HS-5 (cell line): ENCODE measurements at regions not wholly inside any gene's neighbourhood (a gene's known extent, or its start where the extent isn't known, plus 50 kb on each side); places are given as distances from the start of the nearest gene placed in this dataset.
"Not testable (repeated sequence)": the region's sequence is repeated elsewhere in the genome, so short reads cannot be mapped to it uniquely, and the experiment has no call there.

ENCODE experiments used
- DNase-seq: peaks from one replicate; pipeline ENCODE4 v3.0.0-alpha.2; 2012; ENCODE audit warnings: low read depth

GRCh38 chr4:171342646-171343045 lies 470.6 kb upstream of the GALNTL6 start:
- no peak for DNase-seq

GRCh38 chr4:171340258-171340657 lies 472.9 kb upstream of the GALNTL6 start:
- DNase-seq = no peak

DNA sequence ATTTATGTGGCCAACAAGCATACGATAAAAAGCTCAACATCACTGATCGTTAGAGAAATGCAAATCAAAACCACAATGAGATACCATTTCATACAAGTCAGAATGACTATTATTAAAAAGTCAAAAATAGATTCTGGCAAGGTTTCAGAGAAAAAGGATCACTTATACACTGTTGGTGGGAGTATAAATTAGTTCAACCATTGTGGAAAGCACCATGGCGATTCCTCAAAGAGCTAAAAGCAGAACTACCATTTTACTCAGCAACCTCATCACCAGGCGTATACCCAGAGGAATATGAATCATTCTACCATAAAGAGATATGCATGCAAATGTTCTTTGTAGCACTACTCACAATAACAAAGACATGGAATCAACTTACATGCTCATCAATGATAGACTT lies 478.7 kb upstream of the GALNTL6 start:
- no peak for DNase-seq

- DNase-seq = no peak
These were observed 504.5 kb upstream of the GALNTL6 start for GRCh38 chr4:171308661-171309060.

DNA sequence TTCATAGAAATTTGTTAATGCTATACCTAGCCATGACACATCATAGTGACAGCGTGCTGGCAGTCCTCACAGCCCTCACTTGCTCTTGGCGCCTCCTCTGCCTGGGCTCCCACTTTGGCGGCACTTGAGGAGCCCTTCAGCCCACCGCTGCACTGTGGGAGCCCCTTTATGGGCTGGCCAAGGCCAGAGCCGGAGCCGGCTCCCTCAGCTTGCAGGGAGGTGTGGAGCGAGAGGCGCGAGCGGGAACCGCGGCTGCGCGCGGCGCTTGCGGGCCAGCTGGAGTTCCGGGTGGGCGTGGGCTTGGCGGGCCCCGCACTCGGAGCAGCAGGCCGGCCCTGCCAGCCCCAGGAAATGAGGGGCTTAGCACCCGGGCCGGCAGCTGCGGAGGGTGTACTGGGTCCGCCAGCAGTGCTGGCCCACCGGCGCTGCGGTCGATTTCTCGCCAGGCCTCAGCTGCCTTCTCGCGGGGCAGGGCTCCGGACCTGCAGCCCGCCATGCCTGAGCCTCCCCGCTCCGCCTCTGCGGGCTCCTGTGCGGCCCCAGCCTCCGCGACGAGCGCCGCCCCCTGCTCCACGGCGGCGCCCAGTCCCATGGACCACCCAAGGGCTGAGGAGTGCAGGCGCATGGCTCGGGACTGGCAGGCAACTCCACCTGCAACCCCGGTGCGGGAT lies 515.0 kb upstream of the GALNTL6 start:
- not testable (repeated sequence) for DNase-seq

GRCh38 chr4:171288816-171289432 lies 524.3 kb upstream of the GALNTL6 start:
- DNase-seq = no peak

DNA sequence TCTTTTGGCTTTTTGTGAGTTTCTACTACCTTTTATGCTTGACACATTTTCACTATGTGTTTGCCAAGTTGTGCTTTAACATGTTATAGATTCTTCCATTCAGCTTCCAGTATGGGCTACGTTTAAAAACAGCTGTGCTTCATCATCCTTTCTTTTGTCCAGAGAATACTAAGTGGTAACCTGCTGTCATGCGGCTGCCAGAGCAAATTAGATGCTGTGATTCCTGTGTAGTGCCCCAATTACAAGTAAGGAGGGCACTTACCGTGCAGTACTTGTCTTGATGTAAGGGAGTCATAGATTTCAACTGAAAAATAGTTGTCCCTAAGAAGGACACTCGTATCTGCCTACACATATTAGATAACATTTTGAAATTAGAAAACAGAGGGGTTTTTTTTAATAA lies 531.8 kb upstream of the GALNTL6 start:
- DNase-seq = no peak

- no peak for DNase-seq
These were observed 534.1 kb upstream of the GALNTL6 start for GRCh38 chr4:171279131-171279530.

GRCh38 chr4:171266671-171267070 lies 546.5 kb upstream of the GALNTL6 start:
- DNase-seq = no peak

- DNase-seq = no peak
These were observed 547.9 kb upstream of the GALNTL6 start for GRCh38 chr4:171265190-171265818.

DNA sequence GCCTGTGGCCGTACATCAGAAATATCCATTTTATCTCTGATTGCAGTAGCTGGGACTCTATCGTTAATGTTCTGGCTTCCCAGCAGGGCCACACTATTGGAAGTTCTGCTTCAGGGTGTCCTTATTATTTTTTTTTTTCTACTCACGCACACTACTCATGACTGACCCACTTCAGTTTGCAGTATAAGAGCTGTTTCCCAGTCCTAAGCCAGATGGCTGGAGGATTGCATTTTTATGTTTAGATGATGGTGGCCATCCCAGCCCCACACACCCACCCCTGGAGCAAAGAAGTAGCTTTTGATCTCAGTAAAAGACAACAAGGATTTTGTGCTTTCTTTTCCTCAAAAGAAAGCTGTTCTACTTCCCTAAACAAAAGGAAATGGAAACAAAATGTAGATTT lies 557.0 kb upstream of the GALNTL6 start:
- DNase-seq = no peak

GRCh38 chr4:171246948-171247347 lies 566.3 kb upstream of the GALNTL6 start:
- no peak for DNase-seq

- peak; percentile 10 for DNase-seq
These were observed 570.4 kb upstream of the GALNTL6 start for GRCh38 chr4:171242831-171243230.

GRCh38 chr4:171239196-171239595 lies 574.0 kb upstream of the GALNTL6 start:
- DNase-seq = no peak

GRCh38 chr4:171235521-171235920 lies 577.7 kb upstream of the GALNTL6 start:
- no peak for DNase-seq

DNA sequence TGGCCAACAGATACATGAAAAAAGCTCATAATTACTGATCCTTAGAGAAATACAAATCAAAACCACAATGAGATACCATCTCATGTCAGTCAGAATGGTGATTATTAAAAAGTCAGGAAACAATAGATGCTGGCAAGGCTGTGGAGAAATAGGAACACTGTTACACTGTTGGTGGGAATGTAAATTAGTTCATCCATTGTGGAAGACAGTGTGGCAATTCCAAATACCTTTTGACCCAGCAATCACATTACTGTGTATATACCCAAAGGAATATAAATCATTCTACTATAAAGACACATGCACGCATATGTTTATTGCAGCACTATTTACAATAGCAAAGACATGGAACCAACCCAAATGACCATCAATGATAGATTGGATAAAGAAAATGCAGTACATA lies 583.9 kb upstream of the GALNTL6 start:
- DNase-seq = not testable (repeated sequence)

DNA sequence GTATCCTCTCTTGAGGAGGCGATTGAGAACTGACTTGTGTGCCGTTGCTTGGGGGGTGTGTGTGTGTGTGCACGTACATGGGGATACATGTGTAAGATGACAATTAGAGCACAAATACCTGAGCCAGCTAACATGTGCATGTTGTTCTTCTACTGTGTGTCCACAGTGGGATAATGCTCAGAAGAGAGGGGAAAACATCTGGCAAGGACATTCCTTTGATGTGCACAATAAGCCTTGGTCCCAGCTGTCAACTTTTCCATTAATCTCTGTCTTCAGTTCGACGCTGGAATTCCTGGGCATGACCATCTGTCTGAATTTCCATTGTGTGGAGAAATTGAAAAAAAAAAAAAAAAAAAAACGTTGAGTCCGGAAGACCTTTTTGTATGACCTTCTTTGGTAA lies 592.0 kb upstream of the GALNTL6 start:
- no peak for DNase-seq

- peak; percentile 82 for DNase-seq
These were observed 609.8 kb upstream of the GALNTL6 start for GRCh38 chr4:171203425-171203824.

GRCh38 chr4:171202908-171203307 lies 610.3 kb upstream of the GALNTL6 start:
- DNase-seq = no peak

DNA sequence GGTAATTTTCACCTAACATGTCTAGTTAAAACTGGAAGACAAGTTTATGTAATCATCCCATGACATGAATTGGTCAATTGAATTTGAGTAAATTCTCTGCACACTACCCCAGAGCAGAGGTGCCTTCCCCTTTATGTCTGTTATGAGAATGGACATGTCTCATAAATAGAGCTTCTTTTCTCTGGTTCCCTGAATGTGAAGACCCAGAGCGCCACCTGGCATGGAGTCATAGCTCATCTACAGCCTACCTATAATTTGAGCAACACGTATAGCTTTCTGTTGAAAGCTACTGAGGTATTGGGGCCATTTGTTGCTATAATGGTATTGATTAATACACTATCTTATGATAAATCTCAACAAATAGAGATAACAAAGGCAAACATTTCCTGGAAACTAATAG lies 626.5 kb upstream of the GALNTL6 start:
- no peak for DNase-seq

DNA sequence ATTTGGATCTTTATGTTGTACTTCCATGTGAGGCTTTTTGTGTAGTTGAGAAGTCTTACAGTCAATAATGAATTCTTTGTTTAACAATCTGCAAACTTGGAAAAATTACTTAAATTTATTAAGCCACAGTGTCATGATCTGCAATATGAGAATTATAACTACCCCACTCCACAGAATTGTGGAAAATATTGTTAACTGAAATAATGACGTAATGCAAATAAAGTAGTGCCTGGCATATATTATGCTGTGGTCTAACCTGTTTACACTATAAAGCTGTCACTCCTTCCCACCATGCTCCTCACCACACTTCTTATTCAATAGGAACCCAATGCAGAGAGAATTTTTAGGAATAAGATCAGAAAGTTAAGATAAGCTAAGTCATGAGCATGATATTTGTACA lies 632.1 kb upstream of the GALNTL6 start:
- no peak for DNase-seq

GRCh38 chr4:171170671-171171070 lies 642.5 kb upstream of the GALNTL6 start:
- no peak for DNase-seq

GRCh38 chr4:171169396-171169795 lies 643.8 kb upstream of the GALNTL6 start:
- DNase-seq = no peak

DNA sequence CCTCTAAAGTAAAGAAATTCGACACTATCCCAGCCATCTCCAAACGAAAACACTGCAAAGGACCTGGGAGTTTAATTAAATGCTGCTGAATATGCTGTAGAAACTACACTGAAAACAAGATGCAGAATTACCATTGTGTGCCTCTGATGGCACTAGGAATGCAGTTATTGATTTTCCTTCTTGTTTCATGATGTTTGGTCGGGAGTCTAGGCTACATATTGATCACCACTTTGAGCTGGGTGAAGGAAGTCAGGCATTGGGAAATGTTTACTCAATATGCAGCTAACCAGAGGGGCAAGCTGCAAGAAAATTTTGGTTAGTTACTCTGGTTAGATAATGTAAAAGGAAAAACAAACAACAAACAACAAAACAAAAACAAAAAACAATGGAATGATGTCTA lies 650.7 kb upstream of the GALNTL6 start:
- no peak for DNase-seq
